ENCODE measurements at regions not wholly inside any gene's neighbourhood (a gene's known extent, or its start where the extent isn't known, plus 50 kb on each side); places are given as distances from the start of the nearest gene placed in this dataset.
"Not testable (repeated sequence)": the region's sequence is repeated elsewhere in the genome, so short reads cannot be mapped to it uniquely, and the experiment has no call there.

DNA sequence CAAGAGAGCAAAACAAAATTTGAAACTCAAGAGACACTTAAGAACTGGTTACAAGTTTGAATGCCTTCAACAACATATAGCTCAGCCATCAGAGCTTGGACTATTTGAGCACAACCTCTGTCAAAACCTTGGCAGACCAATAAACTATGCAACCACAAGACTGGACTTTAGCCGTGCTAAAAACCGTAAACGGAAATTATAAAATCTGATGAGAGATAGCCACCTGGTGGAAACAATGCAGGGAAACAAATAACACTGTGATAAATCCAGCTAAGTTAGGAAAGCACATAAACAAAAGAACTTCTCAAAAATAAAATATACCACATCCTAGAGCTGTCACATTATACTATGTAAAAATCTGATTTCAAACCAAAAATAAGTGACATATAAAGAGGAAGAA lies 1074.2 kb upstream of the NOVA1 start:
- no peak for DNase-seq

GRCh38 chr14:27672811-27673737 lies 1075.2 kb upstream of the NOVA1 start:
- DNase-seq = not testable (repeated sequence)

GRCh38 chr14:27686137-27686536 lies 1080.5 kb upstream of the FOXG1 start:
- DNase-seq = no peak

- DNase-seq = no peak
These were observed 1077.6 kb upstream of the FOXG1 start for GRCh38 chr14:27688841-27689444.

DNA sequence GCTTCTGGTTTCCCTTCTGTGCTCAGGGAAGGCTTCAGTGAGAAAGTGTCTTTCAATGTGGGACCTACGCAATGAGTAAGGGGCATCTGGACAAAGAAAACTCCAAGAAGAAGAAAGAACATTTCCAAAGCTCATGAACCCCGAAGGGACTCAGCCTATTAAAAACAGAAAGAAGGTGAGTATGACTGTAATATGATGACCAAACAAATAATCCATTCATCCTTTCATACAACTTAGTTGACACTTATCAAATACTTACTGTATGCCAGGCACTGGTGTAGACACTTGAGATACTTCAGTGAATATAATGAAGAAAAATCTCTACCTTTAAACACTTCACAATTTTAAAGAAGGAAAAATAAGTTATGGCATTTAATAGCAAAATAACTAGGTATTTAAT lies 1054.2 kb upstream of the FOXG1 start:
- DNase-seq = no peak

- no peak for DNase-seq
These were observed 1051.0 kb upstream of the FOXG1 start for GRCh38 chr14:27715561-27715960.

- DNase-seq = no peak
These were observed 1044.8 kb upstream of the FOXG1 start for GRCh38 chr14:27721760-27722159.

GRCh38 chr14:27725482-27725881 lies 1041.1 kb upstream of the FOXG1 start:
- DNase-seq = no peak

DNA sequence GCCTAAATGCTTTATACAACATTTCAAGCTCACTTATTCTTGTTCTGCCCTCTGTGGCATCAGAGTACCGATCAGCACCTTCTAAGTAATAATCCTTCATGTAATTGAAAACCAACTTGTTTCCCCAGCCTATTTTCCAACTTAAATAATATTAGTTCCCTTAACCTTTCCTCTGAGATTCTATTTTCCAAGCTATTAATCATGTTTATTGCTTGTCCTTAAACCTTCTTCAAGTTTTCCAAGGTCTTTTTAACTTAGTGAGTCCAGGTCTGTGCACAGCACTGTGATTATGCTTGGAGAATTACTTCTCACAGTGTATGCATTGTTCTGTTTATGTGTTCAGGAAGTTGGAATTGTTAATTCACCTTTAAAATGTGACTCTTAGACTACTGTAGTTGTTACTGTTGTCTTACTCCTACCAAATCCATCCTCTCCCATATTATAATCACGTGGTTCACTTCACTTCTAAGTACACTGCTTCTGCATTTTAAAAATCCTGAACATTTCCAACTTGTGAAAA lies 1039.3 kb upstream of the FOXG1 start:
- DNase-seq = no peak

DNA sequence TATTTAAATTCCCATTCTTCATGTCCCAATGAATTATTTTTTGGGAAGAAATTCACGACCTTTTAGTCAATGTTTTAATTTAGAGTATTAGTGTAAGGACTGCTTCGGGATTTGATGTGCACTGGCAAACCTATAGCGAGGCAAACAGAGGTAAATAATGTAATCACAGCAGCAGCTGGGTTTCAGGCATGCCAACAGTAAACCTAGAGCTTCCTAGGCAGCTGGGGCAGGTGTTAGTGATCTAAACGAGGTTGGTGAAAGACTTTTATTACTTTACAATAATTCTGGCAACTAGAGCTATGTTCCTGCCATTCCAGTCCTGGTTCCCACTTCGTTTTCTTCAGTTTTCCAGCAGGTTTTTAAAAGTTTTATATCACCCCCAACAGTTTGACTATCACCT lies 1036.4 kb upstream of the FOXG1 start:
- no peak for DNase-seq

GRCh38 chr14:27739657-27740156 lies 1026.9 kb upstream of the FOXG1 start:
- DNase-seq = no peak

DNA sequence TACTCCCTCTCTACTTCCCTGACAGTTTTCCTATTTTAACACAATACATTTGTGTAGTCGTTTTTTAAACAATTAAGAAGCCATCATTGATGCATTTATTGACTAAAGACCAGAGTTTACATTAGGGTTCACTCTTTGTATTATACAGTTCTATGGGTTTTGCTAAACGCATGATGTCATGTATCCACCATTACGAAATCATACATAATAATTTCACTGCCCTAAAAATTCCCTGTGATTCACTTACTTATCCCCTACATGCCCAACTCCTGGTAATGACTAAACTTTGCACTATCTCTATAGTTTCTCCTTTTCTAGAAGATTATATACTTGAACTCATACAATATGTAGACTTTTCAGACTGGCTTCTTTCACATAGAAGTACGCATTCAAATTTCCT lies 1016.5 kb upstream of the FOXG1 start:
- no peak for DNase-seq

DNA sequence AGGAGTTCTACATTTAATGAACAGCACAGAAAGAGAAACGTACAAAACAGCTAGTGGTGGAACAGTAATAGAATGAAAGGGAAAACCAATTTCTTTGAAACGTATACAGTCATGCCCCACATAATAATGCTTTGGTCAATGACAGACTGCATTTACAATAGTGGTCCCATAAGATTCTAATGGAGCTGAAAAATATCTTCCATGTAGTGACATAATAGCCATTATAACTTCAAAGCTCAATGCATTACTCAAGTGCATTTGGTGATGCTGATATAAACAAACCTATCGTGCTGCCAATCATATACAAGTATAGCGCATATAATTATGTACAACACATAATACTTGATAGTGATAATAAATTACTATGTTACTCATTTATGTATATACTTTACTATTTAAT lies 1008.9 kb upstream of the FOXG1 start:
- not testable (repeated sequence) for DNase-seq

- DNase-seq = not testable (repeated sequence)
These were observed 1006.2 kb upstream of the FOXG1 start for GRCh38 chr14:27760367-27760766.

DNA sequence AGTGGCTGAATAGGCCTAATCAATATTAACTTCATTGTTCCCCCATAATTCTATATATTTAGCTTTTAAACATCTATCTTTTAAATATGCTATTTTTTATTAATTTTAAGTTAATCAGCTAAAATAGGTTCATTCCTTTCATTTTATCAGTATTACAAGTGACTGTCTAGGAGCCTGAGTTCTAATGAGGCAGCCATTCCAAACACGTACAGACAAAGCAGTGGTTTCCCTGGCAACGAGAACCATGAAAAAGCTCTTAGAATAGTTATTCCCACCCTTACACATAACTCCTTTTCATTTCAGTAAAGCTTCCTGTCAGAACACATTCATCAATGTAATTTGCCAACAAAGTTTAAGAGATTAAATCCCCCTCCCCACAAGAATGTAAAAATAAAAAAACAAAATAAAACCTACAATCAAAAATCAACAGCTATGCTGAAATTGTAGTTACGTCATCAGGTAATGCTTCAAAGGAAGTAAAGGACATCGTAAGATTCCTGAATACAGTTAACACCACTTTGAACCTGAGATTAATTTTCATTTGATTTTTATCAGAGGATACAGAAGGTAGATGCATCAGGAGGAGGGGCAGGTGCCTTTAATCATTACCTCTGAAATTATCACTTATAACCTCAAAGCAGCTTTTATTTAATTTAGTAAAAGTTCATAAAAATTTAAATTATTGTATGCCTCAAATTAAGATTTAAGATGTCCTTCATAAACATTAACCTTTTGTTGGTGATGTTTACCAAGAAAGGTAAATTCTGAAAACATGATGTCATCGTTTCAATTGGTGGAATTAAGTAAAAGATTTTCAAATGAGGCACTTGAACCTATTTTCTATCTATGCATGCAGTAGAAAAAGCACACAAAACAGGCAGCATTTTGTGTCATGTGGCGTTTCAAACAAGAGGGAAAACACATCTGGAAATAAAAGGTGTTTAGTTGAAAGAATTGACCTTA lies 967.2 kb upstream of the FOXG1 start:
- not testable (repeated sequence) for DNase-seq

GRCh38 chr14:27817746-27818430 lies 948.7 kb upstream of the FOXG1 start:
- peak; percentile 6 for DNase-seq

GRCh38 chr14:27826149-27826548 lies 940.4 kb upstream of the FOXG1 start:
- DNase-seq = peak; percentile 57

DNA sequence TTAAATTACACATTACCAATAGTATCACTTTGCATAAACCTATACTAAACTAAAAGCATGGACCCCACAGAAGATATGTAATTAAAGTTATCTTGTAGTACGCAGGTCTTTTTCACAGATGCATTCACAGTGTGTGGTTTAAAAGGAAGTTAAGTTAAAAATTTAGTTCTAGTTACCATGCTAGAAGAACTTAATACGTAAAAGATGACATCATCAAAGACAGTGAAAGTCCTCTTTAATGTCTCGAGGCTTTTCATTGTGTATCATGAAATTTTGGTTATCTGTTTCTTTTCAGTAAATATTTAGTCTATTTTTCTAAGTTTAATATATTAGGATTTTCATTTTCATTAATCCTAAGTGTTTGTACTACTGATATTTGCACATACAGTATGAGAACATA lies 934.6 kb upstream of the FOXG1 start:
- DNase-seq = not testable (repeated sequence)

DNA sequence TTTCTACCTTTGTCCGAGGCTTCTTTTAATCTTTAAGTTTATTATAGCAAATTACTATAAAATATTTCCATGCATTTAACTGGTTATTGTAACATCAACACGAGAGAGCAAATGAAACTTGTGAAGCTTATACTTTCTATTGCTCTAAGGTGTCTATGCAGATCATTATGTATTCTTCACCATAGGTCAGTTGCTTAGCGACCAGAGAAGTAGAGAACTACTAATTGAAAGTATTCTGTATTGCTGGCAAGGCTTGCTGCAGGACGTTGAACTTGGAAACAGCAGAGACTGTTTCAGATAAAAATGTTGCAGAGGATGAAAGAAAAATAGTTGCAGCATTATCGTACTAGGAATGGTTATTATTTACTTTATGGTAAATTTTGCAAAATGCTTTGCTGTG lies 933.6 kb upstream of the FOXG1 start:
- not testable (repeated sequence) for DNase-seq

DNA sequence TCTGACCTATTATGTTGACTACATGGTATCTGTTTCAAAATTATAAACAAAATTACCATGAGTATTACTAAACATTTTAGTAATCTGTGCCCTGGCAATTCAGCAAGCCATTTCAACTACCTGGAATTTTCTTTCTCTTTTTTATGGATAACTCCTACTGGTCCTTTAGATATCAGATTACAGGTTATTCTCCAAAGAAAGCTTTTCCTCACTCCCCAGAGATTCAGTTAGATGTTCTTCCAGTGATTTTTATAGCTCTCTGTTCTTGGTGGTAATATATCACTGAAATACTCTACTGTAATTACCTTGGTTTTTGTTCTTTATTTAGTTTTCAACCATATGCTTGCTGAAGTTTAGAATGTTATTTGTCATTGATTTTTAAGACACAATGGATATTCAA lies 930.2 kb upstream of the FOXG1 start:
- no peak for DNase-seq

DNA sequence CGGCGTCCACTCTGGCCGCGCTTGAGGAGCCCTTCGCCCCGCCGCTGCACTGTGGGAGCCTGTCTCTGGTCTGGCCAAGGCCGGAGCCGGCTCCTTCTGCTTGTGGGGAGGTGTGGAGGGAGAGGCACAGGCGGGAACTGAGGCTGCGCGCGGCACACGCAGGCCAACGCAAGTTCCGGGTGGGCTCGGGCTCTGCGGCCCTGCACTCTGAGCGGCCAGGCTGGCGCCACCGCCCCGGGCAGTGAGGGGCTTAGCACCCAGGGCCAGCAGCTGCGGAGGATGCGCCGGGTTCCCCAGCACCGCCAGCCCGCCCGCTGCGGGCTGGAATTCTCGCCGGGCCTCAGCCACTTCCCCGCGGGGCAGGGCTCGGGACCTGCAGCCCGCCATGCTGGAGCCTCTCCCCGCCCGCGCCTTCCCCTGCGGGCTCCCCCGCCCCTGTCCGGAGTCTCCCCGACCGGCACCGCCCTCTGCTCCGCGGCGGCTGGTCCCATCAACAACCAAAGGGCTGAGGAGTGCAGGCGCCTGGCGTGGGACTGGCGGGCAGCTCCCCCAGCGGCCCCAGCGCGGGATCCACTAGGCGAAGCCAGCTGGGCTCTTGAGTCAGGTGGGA lies 921.2 kb upstream of the FOXG1 start:
- DNase-seq = no peak

DNA sequence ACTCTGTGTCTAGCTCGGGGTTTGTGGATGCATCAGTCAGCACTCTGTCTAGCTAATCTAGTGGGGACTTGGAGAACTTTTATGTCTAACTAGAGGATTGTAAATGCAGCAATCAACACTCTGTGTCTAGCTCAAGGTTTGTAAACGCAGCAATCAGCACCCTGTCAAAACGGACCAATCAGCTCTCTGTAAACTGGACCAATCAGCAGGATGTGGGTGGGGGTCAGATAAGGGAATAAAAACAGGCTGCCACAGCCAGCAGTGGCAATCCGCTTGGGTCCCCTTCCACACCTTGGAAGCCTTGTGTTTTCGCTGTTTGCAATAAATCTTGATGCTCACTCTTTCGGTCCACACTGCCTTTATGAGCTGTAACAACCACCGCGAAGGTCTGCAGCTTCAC lies 920.7 kb upstream of the FOXG1 start:
- no peak for DNase-seq

Measured in hematopoietic multipotent progenitor cell treated with erythropoietin and hydrocortisone succinate and interleukin-3 and kit ligand, for 6 days (in vitro differentiated cells).